ENCODE measurements at regions not wholly inside any gene's neighbourhood (a gene's known extent, or its start where the extent isn't known, plus 50 kb on each side); places are given as distances from the start of the nearest gene placed in this dataset.

GRCh38 chr7:114293289-114294012, 121.2 kb upstream of the FOXP2 start:
- Histone ChIP-seq H3T11ph (ENCODE audit: low read length) (no peak overlapping the region), H3K4me2 (ENCODE audit: insufficient read depth, insufficient read length, low read length) (no peak overlapping the region), H3K27ac (ENCODE audit: insufficient read length, low read depth, low read length) (no peak overlapping the region), H2AFZ (ENCODE audit: low read length) (no peak overlapping the region), H3K23me2 (ENCODE audit: insufficient read length, low read depth, low read length, poor library complexity, severe bottlenecking) (no peaks in the 10 kb centered on the region), H4K8ac (replicated peaks; ENCODE audit: insufficient read length, low read depth, low read length) (no peak overlapping the region), H3K4me1 (ENCODE audit: insufficient read depth, low read length) (no peaks in the 10 kb centered on the region), H4K5ac (ENCODE audit: insufficient read length, low read depth, low read length) (no peak overlapping the region), H2BK5ac (ENCODE audit: insufficient read length, low read length) (no peak overlapping the region), H4K20me1 (ENCODE audit: control insufficient read depth, insufficient read depth, insufficient read length) (no peaks in the 10 kb centered on the region), H3K18ac (ENCODE audit: insufficient read length, low read depth, low read length) (no peak overlapping the region), H2BK12ac (ENCODE audit: insufficient read length, low read depth, low read length) (no peak overlapping the region), H2BK20ac (ENCODE audit: low read depth, low read length, poor library complexity, severe bottlenecking) (no peak overlapping the region), H3K23ac (ENCODE audit: insufficient read length, low read depth, low read length) (no peak overlapping the region), H3K56ac (ENCODE audit: insufficient read length, low read depth, low read length) (no peak overlapping the region), H4K91ac (ENCODE audit: insufficient read length, low read depth, low read length) (no peak overlapping the region), H3K4ac (ENCODE audit: low read depth, low read length) (no peak overlapping the region), H3K9me3 (ENCODE audit: control insufficient read depth, low read depth, low read length) (no peaks in the 10 kb centered on the region), H3K79me1 (ENCODE audit: insufficient read depth, low read depth, low read length, poor library complexity, severe bottlenecking) (no peaks in the 10 kb centered on the region), H2BK15ac (ENCODE audit: low read depth, low read length) (no peak overlapping the region), H2BK120ac (ENCODE audit: low read depth, low read length, poor library complexity, severe bottlenecking) (no peak overlapping the region), H3K9ac (ENCODE audit: extremely low read depth, insufficient read length, low read length) (no peak overlapping the region), H3K14ac (ENCODE audit: insufficient read depth, low read length) (no peak overlapping the region), H2AK5ac (ENCODE audit: insufficient read length, low read length) (no peak overlapping the region), H3K27me3 (ENCODE audit: insufficient read depth, low read length) (no peaks in the 10 kb centered on the region), H3K79me2 (ENCODE audit: insufficient read depth, low read length) (no peaks in the 10 kb centered on the region)
- Mint-ChIP-seq H3K9me3 (no peaks in the 10 kb centered on the region; a peak in 1 of 5 replicates), H3K4me3 (no peak overlapping the region), H3K36me3 (ENCODE audit: insufficient read depth in 1 of 3, low read depth in 3 of 3) (no peaks in the 10 kb centered on the region), H3K27me3 (ENCODE audit: low read depth) (no peaks in the 10 kb centered on the region), H3K27ac (peak overlapping the region in 1 of 3 experiments; percentile 42; a peak in 2 of 7 replicates), H3K4me1 (peaks cover 6 to 8% of the 10 kb centered on the region in 2 experiments)
- no CpG with 5 or more reads among the region's 1 CpG for WGBS (ENCODE audit: extremely low coverage, insufficient read length, low lambda C conversion rate)
- no peak for TF ChIP-seq CTCF (conservative IDR thresholded peaks at IDR 0.05)
- no peak for DNase-seq
